IPS-18a (cell line): ENCODE measurements at regions not wholly inside any gene's neighbourhood (a gene's known extent, or its start where the extent isn't known, plus 50 kb on each side); places are given as distances from the start of the nearest gene placed in this dataset.
A peak's percentile ranks its signal among the peaks of the same experiment; 100 is the strongest.
"Not testable (repeated sequence)": the region's sequence is repeated elsewhere in the genome, so short reads cannot be mapped to it uniquely, and the experiment has no call there.

Experiments used
- H3K27ac ChIP-seq: one replicate; pipeline ENCODE4 v1.5.1; 2013; ENCODE audit warnings: low read length
- H3K27me3 ChIP-seq: one replicate; pipeline ENCODE4 v1.6.1; 2013; ENCODE audit warnings: mild to moderate bottlenecking, low read length; ENCODE audit not compliant: control insufficient read depth, insufficient read depth
- H3K36me3 ChIP-seq: one replicate; pipeline ENCODE4 v1.6.1; 2013; ENCODE audit warnings: low read depth, low read length; ENCODE audit not compliant: control insufficient read depth
- H3K4me1 ChIP-seq: one replicate; pipeline ENCODE4 v1.6.1; 2013; ENCODE audit warnings: low read depth, low read length; ENCODE audit not compliant: control insufficient read depth
- H3K4me3 ChIP-seq: one replicate; pipeline ENCODE4 v1.5.1; 2013; ENCODE audit warnings: low read length
- H3K9ac ChIP-seq: one replicate; pipeline ENCODE4 v1.6.1; 2013; ENCODE audit warnings: mild to moderate bottlenecking, low read length, moderate library complexity
- H3K9me3 ChIP-seq: one replicate; pipeline ENCODE4 v1.6.1; 2013; ENCODE audit warnings: low read depth, low read length; ENCODE audit not compliant: control insufficient read depth

DNA sequence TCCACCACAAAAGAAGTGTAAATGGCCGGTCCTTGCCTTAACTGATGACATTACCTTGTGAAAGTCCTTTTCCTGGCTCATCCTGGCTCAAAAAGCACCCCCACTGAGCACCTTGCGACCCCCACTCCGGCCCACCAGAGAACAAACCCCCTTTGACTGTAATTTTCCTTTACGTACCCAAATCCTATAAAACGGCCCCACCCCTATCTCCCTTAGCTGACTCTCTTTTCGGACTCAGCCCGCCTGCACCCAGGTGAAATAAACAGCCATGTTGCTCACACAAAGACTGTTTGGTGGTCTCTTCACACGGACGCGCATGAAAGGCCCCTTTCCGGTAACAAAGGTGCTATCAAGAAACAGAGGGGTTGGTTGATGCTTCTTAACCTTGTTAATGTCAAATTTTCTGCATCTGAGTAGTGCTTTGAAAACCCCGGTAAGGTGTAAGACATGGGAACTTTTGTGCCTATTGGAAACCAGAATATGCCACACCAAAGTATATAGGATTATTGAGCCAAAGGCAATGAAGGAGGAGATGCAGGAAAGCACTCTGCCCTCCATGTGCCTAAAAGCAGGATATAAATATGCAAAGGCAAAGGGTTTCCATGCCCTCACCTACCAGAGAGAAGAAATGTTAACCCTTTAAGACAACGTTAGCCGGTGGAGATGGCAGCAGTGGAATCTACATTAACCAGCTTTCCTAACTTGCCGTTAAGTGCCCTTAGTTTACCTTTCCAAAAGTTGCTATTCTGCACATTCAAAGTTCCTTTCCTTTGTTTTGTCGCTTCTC lies 105.4 kb upstream of the LDB2 start:
- H3K4me3 ChIP-seq, result peak overlapping the region; percentile 30
- peaks cover 14% of the 10 kb centered on the region for H3K36me3 ChIP-seq
- not testable (repeated sequence) for H3K27ac ChIP-seq, H3K27me3 ChIP-seq, H3K9me3 ChIP-seq
- peak overlapping the region; percentile 32 for H3K9ac ChIP-seq
- H3K4me1 ChIP-seq, result peaks cover 21% of the 10 kb centered on the region

DNA sequence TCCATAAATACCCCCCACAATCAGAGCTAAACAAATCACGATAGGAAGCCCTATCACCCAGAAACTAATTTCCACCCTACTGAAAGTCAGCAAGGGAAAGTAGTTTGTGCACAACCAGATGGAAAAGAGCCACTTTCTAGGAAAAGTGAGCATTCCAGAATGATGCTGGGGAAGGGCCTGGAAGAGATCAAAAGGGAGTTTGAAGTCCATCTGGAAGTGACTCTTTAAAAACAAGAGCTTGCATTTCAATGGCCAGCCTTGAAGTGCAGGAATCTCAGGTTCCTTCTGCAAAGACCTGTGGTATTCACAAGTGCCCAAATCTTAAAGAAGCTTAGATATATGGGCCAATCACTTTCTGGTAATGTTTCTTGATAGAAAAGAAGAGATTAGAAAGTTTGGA lies 97.0 kb upstream of the LDB2 start:
- Histone ChIP-seq H3K27ac (no peak overlapping the region), H3K27me3 (no peaks in the 10 kb centered on the region), H3K4me1 (peaks cover 44% of the 10 kb centered on the region)

DNA sequence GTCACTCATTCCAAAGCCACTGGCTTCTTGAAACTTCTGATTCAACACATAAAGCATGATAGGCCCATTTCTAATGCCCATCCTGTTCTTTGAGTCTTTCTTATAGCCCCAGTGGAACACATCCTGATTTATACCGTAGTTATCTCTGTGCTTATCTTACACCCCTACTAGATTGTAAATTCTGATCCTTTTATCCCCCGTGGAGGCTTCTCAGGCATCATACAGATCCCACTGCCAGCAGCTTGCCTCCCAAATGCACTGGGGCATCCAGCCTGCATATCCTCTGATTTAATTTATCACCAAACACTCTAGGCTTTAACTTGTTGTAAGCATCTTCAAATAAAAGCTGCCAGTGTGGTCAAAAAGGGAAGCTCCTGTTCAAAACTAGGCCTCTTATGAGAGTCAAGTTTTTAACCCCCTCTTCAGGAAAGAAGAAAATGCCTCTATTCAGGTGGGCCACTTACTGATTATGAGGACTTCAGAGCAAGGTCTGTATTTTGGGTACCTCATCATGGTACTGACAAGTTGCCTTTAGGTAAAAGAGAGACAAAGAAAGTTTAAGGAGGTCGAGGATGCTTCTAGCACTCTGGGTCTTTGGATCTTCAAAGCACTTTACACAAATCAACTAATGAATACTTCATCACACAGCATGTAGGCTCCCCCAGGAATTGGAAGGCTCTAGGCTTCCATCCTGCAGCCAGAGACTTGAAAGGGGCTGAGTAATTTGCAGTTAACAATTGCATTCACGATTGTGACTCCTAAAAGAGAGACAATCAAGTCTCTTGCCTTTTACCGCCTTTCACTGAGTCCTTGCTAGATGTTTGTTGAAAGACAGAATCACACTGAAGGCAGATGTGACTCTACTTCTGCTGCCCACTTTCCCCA lies 95.8 kb upstream of the LDB2 start:
- Histone ChIP-seq H3K9ac (peak overlapping the region; percentile 6), H3K27ac (peak overlapping the region; percentile 53), H3K36me3 (no peaks in the 10 kb centered on the region), H3K4me3 (peak overlapping the region; percentile 40), H3K27me3 (no peaks in the 10 kb centered on the region), H3K4me1 (peaks cover 44% of the 10 kb centered on the region), H3K9me3 (no peaks in the 10 kb centered on the region)

More for the DNA sequence above, 97.0 kb upstream of the LDB2 start:
- Histone ChIP-seq H3K9ac (no peak overlapping the region), H3K36me3 (no peaks in the 10 kb centered on the region), H3K9me3 (no peaks in the 10 kb centered on the region), H3K4me3 (peak overlapping the region; percentile 40)

DNA sequence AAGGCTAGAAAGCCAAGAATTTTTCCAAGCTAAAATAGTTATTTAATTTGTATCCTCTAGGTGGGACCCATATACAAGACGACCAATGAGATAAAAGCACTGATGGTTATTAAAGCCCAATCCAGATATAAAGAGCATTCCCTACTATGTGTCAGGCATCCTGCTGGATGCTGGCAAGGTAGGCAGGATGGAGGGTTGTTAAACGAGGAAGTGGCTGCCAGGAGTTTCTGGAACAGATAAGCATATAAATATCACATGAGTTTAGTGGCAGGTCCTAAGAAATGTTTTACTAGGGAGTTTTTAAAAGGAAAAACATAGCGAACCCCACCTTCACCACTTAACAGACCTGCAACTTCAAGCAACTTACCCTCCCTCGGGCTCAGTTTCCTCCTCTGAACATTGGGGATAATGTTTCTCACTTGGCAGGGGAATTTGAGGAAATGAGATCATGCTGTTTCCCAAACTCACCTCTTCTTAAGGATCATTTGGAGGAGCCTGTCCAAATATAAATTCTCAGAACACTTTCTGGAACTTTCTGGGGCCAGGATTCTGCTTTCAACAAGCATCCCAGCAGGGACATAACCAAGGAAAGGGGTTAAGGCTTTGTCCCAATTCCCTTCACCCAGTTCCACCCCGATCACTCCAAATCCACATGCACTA lies 94.3 kb upstream of the LDB2 start:
- no peaks in the 10 kb centered on the region for H3K36me3 ChIP-seq
- no peak overlapping the region for H3K4me3 ChIP-seq
- H3K9ac ChIP-seq, result no peak overlapping the region
- no peaks in the 10 kb centered on the region for H3K9me3 ChIP-seq
- H3K4me1 ChIP-seq, result peaks cover 44% of the 10 kb centered on the region
- no peaks in the 10 kb centered on the region for H3K27me3 ChIP-seq
- H3K27ac ChIP-seq, result no peak overlapping the region

DNA sequence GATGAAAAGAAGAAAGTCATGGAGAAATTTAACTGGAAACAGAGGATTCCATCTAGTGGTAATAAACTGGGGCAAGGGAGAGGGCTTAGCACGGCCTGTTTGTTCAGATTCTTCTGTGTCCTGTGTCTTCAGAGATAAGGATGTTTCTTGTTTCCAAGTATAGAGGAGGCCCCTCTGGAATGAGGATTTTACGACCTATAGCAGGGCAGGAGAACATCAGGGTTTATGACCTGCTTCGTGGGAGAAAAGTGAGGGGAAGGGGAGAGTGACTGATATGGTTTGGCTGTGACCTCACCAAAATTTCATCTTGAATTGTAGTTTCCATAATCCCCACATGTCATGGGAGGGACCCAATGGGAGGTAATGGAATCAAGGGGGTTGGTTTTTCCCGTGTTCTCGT lies 93.0 kb upstream of the LDB2 start:
- Histone ChIP-seq H3K4me1 (peaks cover 34% of the 10 kb centered on the region), H3K9me3 (no peaks in the 10 kb centered on the region), H3K27ac (no peak overlapping the region), H3K4me3 (no peak overlapping the region), H3K9ac (no peak overlapping the region), H3K36me3 (no peaks in the 10 kb centered on the region), H3K27me3 (no peaks in the 10 kb centered on the region)

DNA sequence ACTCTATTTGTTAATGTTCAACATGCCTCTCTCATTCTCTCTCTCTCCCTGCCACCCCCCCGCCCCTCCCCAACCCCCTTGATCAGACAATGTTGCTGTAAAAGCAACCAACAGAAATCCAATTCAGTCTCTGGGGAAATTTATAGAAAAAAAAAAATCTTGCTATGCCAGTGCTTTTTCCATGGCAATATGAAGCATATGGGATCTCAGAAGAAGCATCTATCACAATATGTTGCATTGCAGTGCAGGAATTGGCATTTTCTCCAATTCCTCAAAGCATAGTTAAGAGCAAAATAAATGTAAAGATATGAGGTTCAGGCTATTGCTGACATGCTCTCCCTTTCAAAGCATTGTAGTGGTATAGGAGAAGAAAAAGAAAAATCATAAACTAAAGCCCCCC lies 90.9 kb upstream of the LDB2 start:
- Histone ChIP-seq H3K27ac (no peak overlapping the region), H3K4me1 (peaks cover 16% of the 10 kb centered on the region), H3K27me3 (no peaks in the 10 kb centered on the region), H3K4me3 (no peak overlapping the region), H3K9ac (no peak overlapping the region), H3K9me3 (no peaks in the 10 kb centered on the region), H3K36me3 (no peaks in the 10 kb centered on the region)

DNA sequence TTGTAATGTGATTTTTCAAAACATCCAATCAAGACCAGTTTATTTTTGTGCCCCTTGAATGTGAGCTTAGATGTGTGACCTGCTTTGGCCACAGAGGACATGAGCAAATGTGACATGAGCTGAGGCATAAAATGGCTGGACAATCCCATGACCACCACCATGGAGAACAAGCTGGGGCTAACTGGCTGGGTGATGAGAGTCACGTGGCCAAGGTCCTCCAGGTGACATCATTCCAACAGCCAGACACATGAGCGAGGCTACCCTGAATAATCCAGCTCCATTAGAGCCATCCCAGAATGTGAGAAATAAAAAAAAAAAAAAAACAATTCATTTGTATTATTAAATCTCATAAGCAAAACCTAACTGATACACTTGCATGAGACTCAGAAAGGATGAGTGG lies 90.4 kb upstream of the LDB2 start:
- H3K36me3 ChIP-seq, result no peaks in the 10 kb centered on the region
- H3K4me1 ChIP-seq, result peaks cover 10% of the 10 kb centered on the region
- no peak overlapping the region for H3K9ac ChIP-seq
- no peaks in the 10 kb centered on the region for H3K27me3 ChIP-seq
- no peak overlapping the region for H3K4me3 ChIP-seq
- H3K9me3 ChIP-seq, result no peaks in the 10 kb centered on the region
- no peak overlapping the region for H3K27ac ChIP-seq

DNA sequence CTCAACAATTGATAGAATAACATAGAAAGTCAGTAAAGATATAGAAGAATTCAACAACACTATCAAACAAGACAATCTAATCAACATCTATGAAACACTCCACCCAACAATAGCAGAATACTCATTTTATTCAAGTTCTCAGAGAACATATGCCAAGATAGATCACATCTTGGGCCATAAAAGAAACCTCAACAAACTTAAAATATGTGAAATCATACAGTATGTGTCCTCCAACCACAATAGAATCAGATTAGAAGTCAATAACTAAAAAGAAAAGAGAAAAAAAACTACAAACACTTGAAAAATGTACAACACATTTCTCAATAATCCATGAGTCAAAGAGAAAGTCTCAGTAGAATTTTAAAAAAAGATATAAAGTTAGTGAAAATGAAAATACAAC lies 78.6 kb upstream of the LDB2 start:
- Histone ChIP-seq H3K4me1 (peaks cover 5% of the 10 kb centered on the region), H3K27me3 (no peaks in the 10 kb centered on the region), H3K4me3 (no peak overlapping the region), H3K27ac (no peak overlapping the region), H3K36me3 (no peaks in the 10 kb centered on the region), H3K9ac (no peak overlapping the region), H3K9me3 (no peaks in the 10 kb centered on the region)

DNA sequence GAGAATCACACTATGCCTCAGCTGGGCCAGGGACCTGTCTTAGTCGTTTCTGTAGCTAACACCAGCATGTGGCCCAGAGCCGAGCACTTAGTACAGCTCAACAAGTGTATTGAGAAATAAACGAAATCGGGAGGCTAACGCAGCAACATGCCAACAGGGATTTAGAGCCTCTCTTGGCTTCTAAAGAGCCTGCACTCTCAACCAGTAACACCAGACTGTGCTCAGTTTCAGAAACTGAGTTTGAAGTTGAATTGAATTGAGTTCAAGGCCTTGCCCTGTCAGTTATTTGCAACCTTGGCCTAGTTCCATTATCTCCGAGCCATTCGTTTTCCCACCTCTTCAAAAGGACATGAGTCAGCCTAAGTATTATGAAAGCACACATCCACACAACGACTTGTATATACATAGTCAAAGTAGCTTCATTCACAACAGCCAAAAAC lies 71.3 kb upstream of the LDB2 start:
- no peaks in the 10 kb centered on the region for H3K36me3 ChIP-seq
- no peak overlapping the region for H3K27ac ChIP-seq
- H3K27me3 ChIP-seq, result no peaks in the 10 kb centered on the region
- H3K4me3 ChIP-seq, result no peak overlapping the region
- H3K9ac ChIP-seq, result no peak overlapping the region
- no peaks in the 10 kb centered on the region for H3K9me3 ChIP-seq
- no peaks in the 10 kb centered on the region for H3K4me1 ChIP-seq

DNA sequence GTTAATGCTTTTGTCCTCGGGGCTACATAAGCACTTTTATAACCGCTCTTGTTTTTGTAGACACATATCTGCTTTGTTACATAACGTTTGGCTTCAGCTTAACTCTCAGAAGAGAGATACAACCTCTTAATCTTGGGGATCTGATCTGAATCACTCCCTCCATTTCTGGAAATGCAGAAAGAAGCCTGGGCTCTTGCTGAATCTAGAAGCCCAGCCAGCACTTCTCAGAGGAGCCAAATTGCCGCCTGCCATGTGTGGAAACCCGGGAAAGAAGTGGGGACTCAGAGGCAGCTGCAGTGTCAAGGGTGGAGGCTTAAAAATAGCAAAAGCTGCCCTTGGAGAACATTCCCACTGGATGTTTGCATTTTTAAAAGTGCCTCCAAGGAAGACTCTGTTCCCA lies 69.3 kb upstream of the LDB2 start:
- Histone ChIP-seq H3K9ac (no peak overlapping the region), H3K4me3 (no peak overlapping the region), H3K4me1 (no peaks in the 10 kb centered on the region), H3K36me3 (no peaks in the 10 kb centered on the region), H3K9me3 (no peaks in the 10 kb centered on the region), H3K27me3 (no peaks in the 10 kb centered on the region), H3K27ac (no peak overlapping the region)

DNA sequence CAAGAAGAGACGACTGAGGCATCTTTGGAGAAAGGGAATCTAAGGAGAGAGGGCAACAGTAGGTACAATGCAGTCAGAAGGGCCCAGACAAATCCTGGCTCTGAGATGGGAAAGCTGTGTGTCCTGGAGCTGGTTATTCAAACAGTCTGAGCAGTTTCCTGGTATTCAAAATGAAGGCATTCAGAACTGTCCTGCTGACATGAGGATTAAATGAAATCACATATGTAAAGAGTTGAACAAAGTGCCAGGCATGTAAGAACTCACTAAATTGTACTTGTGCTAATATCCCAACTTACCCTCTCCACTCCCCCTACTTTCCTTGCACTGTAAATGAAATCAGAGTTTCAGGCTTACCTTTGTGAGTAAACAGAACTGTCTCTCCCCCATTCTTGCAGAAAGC lies 60.9 kb upstream of the LDB2 start:
- Histone ChIP-seq H3K9me3 (peaks cover 7% of the 10 kb centered on the region), H3K36me3 (no peaks in the 10 kb centered on the region)

More for the DNA sequence above, 60.9 kb upstream of the LDB2 start:
- H3K27ac ChIP-seq, result no peak overlapping the region
- H3K4me3 ChIP-seq, result no peak overlapping the region
- no peaks in the 10 kb centered on the region for H3K27me3 ChIP-seq
- peaks cover 7% of the 10 kb centered on the region for H3K4me1 ChIP-seq
- H3K9ac ChIP-seq, result no peak overlapping the region
